GM19328 (cell line): ENCODE measurements at regions not wholly inside any gene's neighbourhood (a gene's known extent, or its start where the extent isn't known, plus 50 kb on each side); places are given as distances from the start of the nearest gene placed in this dataset.
"Not testable (repeated sequence)": the region's sequence is repeated elsewhere in the genome, so short reads cannot be mapped to it uniquely, and the experiment has no call there.

Experiments
- ATAC-seq: cut with Tn5 transposase; IDR thresholded peaks from one replicate; pipeline ENCODE4 v1.9.1; 2021; ENCODE audit warnings: mild to moderate bottlenecking, moderate library complexity; ENCODE audit not compliant: unreplicated experiment

- no peak for ATAC-seq
These were observed 105.0 kb upstream of the PRSS3 start for GRCh38 chr9:33690143-33690933.

GRCh38 chr9:33695299-33695698, 100.1 kb upstream of the PRSS3 start:
- no peak for ATAC-seq

- no peak for ATAC-seq
These were observed 99.5 kb upstream of the PRSS3 start for GRCh38 chr9:33695856-33696255.

GRCh38 chr9:33697171-33697570, 98.2 kb upstream of the PRSS3 start:
- no peak for ATAC-seq

GRCh38 chr9:33698267-33698666, 97.1 kb upstream of the PRSS3 start:
- no peak for ATAC-seq

- not testable (repeated sequence) for ATAC-seq
These were observed 94.4 kb upstream of the PRSS3 start for GRCh38 chr9:33700940-33701339.

DNA sequence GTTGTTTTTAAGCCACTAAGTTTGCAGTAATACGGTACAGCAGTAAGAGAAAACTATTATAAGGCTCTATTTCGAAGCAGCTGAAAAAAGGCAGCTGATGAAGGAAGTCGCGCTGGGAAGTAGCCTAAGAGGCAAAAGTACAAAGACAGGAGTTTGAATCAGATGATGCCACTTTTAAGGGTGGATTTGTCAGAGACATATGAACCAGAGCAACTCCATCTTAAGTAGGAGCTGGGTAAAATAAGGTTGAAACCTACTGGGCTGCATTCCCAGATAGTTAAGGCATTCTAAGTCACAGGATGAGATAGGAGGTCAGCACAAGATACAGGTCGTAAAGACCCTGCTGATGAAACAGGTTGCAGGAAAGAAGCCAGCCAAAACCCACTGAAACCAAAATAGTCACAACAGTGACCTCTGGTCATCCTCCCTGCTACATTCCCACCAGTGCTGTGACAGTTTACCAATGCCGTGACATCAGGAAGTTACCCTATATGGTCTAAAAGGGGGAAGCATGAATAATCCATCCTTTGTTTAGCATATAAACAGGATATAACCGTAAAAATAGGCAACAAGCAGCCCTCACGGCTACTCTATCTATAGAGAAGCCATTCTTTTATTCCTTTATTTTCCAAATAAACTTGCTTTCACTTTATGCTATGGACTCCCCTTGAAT, 91.8 kb upstream of the PRSS3 start:
- ATAC-seq = no peak

DNA sequence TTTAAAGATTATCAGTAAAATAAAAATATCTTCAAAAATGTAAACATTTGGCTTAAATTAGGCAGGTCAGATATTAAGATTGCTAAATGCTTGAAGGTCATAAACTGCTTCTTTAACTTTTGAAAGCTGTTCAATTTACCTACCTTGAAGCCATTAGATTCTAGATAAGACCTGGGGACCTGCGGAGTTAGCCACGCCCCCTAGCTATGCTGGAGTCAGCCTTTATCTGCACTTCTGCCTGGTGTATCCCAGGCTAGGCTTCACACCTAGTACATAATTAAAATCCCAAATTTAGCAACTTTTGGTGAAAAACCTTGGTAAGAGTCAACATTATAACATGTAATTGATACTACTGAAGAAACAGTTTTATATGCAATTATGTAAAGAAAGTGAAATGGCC, 89.9 kb upstream of the PRSS3 start:
- not testable (repeated sequence) for ATAC-seq

DNA sequence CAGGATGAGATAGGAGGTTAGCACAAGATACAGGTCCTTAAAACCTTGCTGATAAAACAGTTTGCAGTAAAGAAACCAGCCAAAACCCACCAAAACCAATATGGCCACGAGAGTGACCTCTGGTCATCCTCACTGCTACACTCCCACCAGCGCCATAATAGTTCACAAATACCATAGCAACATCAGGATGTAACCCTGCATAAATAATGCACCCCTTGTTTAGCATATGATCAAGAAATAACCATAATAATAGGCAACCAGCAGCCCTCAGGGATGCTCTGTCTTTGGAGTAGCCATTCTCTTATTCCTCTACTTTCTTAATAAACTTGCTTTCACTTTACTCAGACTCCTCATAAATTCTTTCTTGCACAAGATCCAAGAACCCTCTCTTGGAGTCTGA, 86.9 kb upstream of the PRSS3 start:
- ATAC-seq = no peak

DNA sequence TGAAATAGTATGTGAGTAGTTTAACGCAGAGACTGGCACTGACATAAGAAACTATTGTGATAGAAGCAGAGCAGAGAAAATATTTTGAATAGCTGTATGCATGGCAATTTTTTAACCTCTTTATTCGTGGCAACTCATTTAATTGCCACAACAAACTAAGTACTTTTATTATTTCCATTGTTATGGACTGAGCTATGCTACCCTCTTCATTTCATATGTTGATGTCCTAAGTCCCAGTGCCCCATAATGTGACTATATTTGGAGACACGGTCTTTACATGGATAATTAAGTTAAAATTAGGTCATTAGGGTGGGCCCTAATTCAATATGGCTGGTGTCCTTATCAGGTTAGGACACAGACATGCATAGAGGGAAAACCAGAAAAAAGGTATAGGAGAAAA, 86.1 kb upstream of the PRSS3 start:
- ATAC-seq = no peak

DNA sequence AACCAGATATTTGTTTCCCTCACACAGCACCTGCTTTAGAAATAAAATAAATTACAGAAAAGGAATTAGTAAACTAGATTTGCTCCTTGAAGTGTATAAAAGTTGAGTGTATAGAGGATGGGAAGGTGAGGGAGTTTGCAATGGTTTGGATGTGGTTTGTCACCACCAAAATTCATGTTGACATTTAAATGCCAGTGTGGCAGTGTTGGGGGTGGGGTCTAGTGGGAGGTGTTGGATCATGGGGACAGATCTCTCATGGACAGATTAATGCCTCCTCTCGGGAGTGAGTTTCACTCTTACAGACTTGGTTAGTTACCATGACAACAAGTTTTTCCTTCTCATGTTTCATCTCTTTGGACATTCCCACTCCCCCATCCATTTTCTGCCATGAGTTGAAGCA, 83.9 kb upstream of the PRSS3 start:
- ATAC-seq = not testable (repeated sequence)

- no peak for ATAC-seq
These were observed 80.4 kb upstream of the PRSS3 start for GRCh38 chr9:33714989-33715388.

DNA sequence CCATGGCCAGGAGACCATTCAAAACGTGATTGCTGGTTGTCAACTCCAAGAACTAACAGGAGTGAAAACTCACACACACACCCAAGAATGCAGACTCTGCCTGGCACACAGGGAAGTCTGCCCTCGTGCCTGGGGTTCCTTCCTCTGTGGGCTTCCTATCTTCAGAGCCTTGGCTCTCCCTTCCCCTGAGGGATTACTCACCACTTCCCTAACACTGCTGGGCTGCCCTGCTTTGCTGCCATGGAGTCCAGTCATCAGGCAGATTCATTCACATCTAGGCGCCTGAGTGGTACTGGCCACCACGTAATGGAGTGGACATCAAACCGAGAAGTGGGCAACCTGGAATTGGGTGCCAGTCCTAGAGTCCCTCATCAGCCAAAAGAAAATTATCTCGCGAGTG, 76.4 kb upstream of the PRSS3 start:
- no peak for ATAC-seq

- no peak for ATAC-seq
These were observed 75.6 kb upstream of the PRSS3 start for GRCh38 chr9:33719581-33720374.

DNA sequence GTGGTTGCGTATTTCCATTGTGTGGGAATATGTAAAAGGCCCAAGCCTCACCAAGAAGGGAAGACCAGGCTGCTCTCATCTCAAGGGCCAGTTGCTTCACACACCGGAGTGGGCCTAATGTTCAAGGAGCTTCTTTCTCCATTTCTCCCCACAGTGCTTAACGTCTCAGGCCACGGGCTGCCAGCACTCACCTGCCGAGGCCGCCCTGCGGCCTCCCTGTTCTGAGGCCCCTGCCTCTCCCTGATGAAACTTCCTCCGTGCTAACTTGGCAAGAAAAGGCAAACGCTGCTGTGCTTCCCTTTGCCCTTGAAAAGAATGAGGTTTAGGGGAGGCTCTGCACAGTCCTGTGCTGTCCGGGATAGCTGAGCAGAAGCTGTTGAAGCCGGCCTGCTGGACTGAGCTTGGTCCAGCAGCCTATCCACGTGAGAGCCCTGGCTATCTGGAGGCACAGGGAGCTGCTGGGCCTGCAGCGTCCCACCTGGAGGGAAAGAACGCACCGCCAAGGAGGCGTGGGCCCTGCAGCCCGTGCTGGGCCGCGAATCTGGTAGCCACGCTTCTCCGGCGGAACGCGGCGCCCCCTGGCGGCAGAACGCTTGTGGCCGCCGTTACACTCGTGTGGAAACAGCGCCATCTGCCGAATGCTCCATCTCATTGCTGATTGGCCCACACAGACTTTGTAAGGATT, 73.5 kb upstream of the PRSS3 start:
- ATAC-seq = peak; percentile 70

- ATAC-seq = no peak
These were observed 73.0 kb upstream of the PRSS3 start for GRCh38 chr9:33722359-33722675.

GRCh38 chr9:33728613-33729012, 66.7 kb upstream of the PRSS3 start:
- ATAC-seq = no peak

DNA sequence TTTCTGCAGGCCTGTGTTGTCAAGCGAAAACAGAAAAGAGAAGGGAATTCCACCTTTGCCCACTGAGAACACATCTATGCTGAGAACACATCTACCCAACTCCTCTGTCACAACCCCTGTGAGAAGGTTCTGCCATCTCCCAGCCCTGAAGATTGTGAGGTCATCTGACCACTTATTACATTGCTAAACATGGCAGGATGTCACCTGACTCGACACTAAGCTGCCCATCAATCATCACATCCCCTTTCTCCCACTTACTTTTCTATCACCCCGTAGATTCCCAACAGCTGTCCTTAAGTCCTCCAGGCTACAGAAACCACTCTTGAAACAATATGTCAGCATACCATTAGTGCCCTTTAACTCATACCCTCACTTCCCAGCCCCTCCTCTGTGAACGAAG, 64.2 kb upstream of the PRSS3 start:
- ATAC-seq = no peak

- ATAC-seq = no peak
These were observed 63.7 kb upstream of the PRSS3 start for GRCh38 chr9:33731625-33732024.

DNA sequence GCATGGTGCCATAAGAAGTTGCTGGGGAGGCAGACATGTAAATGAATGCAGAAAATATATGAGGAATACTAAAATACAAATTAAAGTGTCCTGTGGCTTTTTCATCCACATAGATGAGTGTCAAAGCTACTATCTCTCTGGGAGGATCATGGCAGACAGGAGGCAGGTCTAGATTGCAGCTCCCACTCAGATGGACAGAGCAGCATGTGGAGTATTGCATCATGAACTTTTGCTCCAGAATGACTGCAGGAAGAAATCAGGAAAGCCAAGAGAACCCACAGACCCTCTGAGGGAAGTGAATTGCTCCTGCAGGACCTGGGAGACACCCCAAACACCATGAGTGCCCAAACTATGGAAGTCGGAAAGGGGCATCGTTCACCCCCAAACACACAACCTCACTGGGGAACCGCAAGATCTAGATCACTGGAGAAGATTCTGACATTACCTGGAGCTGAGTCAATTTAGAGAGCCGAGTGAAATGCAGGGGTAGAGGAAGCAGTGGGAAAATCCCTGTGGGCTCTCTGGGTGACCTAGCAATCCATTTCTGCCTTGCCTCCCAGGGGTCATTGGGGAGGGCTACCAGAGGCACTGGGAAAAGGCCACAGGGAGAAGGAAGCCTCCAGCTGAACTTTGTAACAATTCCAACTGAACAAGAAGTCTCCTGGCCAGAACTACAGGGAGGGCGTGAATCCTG, 61.0 kb upstream of the PRSS3 start:
- ATAC-seq = not testable (repeated sequence)
